ENCODE measurements at regions not wholly inside any gene's neighbourhood (a gene's known extent, or its start where the extent isn't known, plus 50 kb on each side); places are given as distances from the start of the nearest gene placed in this dataset.
"Not testable (repeated sequence)": the region's sequence is repeated elsewhere in the genome, so short reads cannot be mapped to it uniquely, and the experiment has no call there.

GRCh38 chr6:144435602-144436426, 150.7 kb downstream of the UTRN start:
- Histone ChIP-seq H3K9ac (ENCODE audit: insufficient read length) (no peak overlapping the region), H3K27ac (no peak overlapping the region), H3K4me3 (no peak overlapping the region), H3K9me3 (ENCODE audit: low read depth, low read length) (no peaks in the 10 kb centered on the region), H3K36me3 (ENCODE audit: insufficient read depth, low read length) (no peaks in the 10 kb centered on the region)
- TF ChIP-seq FOXP2 (optimal IDR thresholded peaks at IDR 0.05; ENCODE audit: control extremely low read depth, extremely low read length, insufficient read depth) = no peak
- no peak for DNase-seq (ENCODE audit: low read depth, low spot score)

- no peak for DNase-seq (ENCODE audit: low read depth, low spot score)
- H3K27ac ChIP-seq = no peak overlapping the region
- no peak overlapping the region for H3K9ac ChIP-seq (ENCODE audit: insufficient read length)
- no peak for TF ChIP-seq EZH2 (IDR thresholded peaks at IDR 0.05)
- TF ChIP-seq POLR2AphosphoS5 (IDR thresholded peaks at IDR 0.05; ENCODE audit: borderline replicate concordance, low read depth, low read length) = no peak
- TF ChIP-seq FOXP2 (optimal IDR thresholded peaks at IDR 0.05; ENCODE audit: control extremely low read depth, extremely low read length, insufficient read depth) = no peak
- H3K4me3 ChIP-seq = no peak overlapping the region
- H3K9me3 ChIP-seq (ENCODE audit: low read depth, low read length) = no peaks in the 10 kb centered on the region
- H3K36me3 ChIP-seq (ENCODE audit: insufficient read depth, low read length) = no peaks in the 10 kb centered on the region
These were observed 152.0 kb downstream of the UTRN start for GRCh38 chr6:144437105-144437504.

GRCh38 chr6:144438103-144438502, 153.0 kb downstream of the UTRN start:
- no peak overlapping the region for H3K27ac ChIP-seq
- no peaks in the 10 kb centered on the region for H3K36me3 ChIP-seq (ENCODE audit: insufficient read depth, low read length)

GRCh38 chr6:144439016-144439415, 153.9 kb downstream of the UTRN start:
- no peak overlapping the region for H3K4me3 ChIP-seq
- no peak overlapping the region for H3K9ac ChIP-seq (ENCODE audit: insufficient read length)
- H3K36me3 ChIP-seq (ENCODE audit: insufficient read depth, low read length) = no peaks in the 10 kb centered on the region
- DNase-seq (ENCODE audit: low read depth, low spot score) = no peak
- H3K27ac ChIP-seq = no peak overlapping the region
- no peak for TF ChIP-seq POLR2AphosphoS5 (IDR thresholded peaks at IDR 0.05; ENCODE audit: borderline replicate concordance, low read depth, low read length)
- H3K9me3 ChIP-seq (ENCODE audit: low read depth, low read length) = no peaks in the 10 kb centered on the region

More at GRCh38 chr6:144438103-144438502, 153.0 kb downstream of the UTRN start:
- Histone ChIP-seq H3K9me3 (ENCODE audit: low read depth, low read length) (no peaks in the 10 kb centered on the region), H3K4me3 (no peak overlapping the region), H3K9ac (ENCODE audit: insufficient read length) (no peak overlapping the region)
- TF ChIP-seq POLR2AphosphoS5 (IDR thresholded peaks at IDR 0.05; ENCODE audit: borderline replicate concordance, low read depth, low read length) = no peak
- no peak for DNase-seq (ENCODE audit: low read depth, low spot score)

GRCh38 chr6:144441801-144442200, 156.7 kb downstream of the UTRN start:
- H3K36me3 ChIP-seq (ENCODE audit: insufficient read depth, low read length); H3K27ac ChIP-seq; H3K4me3 ChIP-seq; H3K9me3 ChIP-seq (ENCODE audit: low read depth, low read length); H3K9ac ChIP-seq (ENCODE audit: insufficient read length); DNase-seq (ENCODE audit: low read depth, low spot score): not testable (repeated sequence)

- H3K27ac ChIP-seq = no peak overlapping the region
- TF ChIP-seq FOXP2 (optimal IDR thresholded peaks at IDR 0.05; ENCODE audit: control extremely low read depth, extremely low read length, insufficient read depth) (no peak), POLR2AphosphoS5 (IDR thresholded peaks at IDR 0.05; ENCODE audit: borderline replicate concordance, low read depth, low read length) (no peak), EZH2 (IDR thresholded peaks at IDR 0.05) (no peak)
These were observed 158.0 kb downstream of the UTRN start for GRCh38 chr6:144443157-144443556.

GRCh38 chr6:144447472-144447871, 162.3 kb downstream of the UTRN start:
- Histone ChIP-seq H3K27ac (no peak overlapping the region), H3K9me3 (ENCODE audit: low read depth, low read length) (no peaks in the 10 kb centered on the region), H3K9ac (ENCODE audit: insufficient read length) (no peak overlapping the region), H3K4me3 (no peak overlapping the region), H3K36me3 (ENCODE audit: insufficient read depth, low read length) (no peaks in the 10 kb centered on the region)
- TF ChIP-seq POLR2AphosphoS5 (IDR thresholded peaks at IDR 0.05; ENCODE audit: borderline replicate concordance, low read depth, low read length) (no peak), EZH2 (IDR thresholded peaks at IDR 0.05) (no peak), FOXP2 (optimal IDR thresholded peaks at IDR 0.05; ENCODE audit: control extremely low read depth, extremely low read length, insufficient read depth) (no peak)
- DNase-seq (ENCODE audit: low read depth, low spot score) = no peak

More at GRCh38 chr6:144443157-144443556, 158.0 kb downstream of the UTRN start:
- H3K9me3 ChIP-seq (ENCODE audit: low read depth, low read length) = no peaks in the 10 kb centered on the region
- H3K36me3 ChIP-seq (ENCODE audit: insufficient read depth, low read length) = no peaks in the 10 kb centered on the region
- H3K4me3 ChIP-seq = no peak overlapping the region
- no peak for DNase-seq (ENCODE audit: low read depth, low spot score)
- H3K9ac ChIP-seq (ENCODE audit: insufficient read length) = no peak overlapping the region

- no peak overlapping the region for H3K4me3 ChIP-seq
- TF ChIP-seq FOXP2 (optimal IDR thresholded peaks at IDR 0.05; ENCODE audit: control extremely low read depth, extremely low read length, insufficient read depth) (no peak), POLR2AphosphoS5 (IDR thresholded peaks at IDR 0.05; ENCODE audit: borderline replicate concordance, low read depth, low read length) (no peak), EZH2 (IDR thresholded peaks at IDR 0.05) (no peak)
- no peak overlapping the region for H3K27ac ChIP-seq
- DNase-seq (ENCODE audit: low read depth, low spot score) = no peak
- H3K36me3 ChIP-seq (ENCODE audit: insufficient read depth, low read length) = no peaks in the 10 kb centered on the region
- H3K9me3 ChIP-seq (ENCODE audit: low read depth, low read length) = no peaks in the 10 kb centered on the region
- H3K9ac ChIP-seq (ENCODE audit: insufficient read length) = no peak overlapping the region
These were observed 164.1 kb downstream of the UTRN start for GRCh38 chr6:144449218-144449617.

GRCh38 chr6:144449911-144450597, 164.9 kb downstream of the UTRN start:
- H3K9me3 ChIP-seq (ENCODE audit: low read depth, low read length) = no peaks in the 10 kb centered on the region
- no peak overlapping the region for H3K4me3 ChIP-seq
- no peak for TF ChIP-seq FOXP2 (optimal IDR thresholded peaks at IDR 0.05; ENCODE audit: control extremely low read depth, extremely low read length, insufficient read depth)
- TF ChIP-seq EZH2 (IDR thresholded peaks at IDR 0.05) = no peak
- no peak for TF ChIP-seq POLR2AphosphoS5 (IDR thresholded peaks at IDR 0.05; ENCODE audit: borderline replicate concordance, low read depth, low read length)
- H3K36me3 ChIP-seq (ENCODE audit: insufficient read depth, low read length) = no peaks in the 10 kb centered on the region
- no peak overlapping the region for H3K9ac ChIP-seq (ENCODE audit: insufficient read length)
- no peak for DNase-seq (ENCODE audit: low read depth, low spot score)
- no peak overlapping the region for H3K27ac ChIP-seq

Measured in SK-N-MC (cell line).